ENCODE measurements at regions not wholly inside any gene's neighbourhood (a gene's known extent, or its start where the extent isn't known, plus 50 kb on each side); places are given as distances from the start of the nearest gene placed in this dataset.
A peak's percentile ranks its signal among the peaks of the same experiment; 100 is the strongest.

DNA sequence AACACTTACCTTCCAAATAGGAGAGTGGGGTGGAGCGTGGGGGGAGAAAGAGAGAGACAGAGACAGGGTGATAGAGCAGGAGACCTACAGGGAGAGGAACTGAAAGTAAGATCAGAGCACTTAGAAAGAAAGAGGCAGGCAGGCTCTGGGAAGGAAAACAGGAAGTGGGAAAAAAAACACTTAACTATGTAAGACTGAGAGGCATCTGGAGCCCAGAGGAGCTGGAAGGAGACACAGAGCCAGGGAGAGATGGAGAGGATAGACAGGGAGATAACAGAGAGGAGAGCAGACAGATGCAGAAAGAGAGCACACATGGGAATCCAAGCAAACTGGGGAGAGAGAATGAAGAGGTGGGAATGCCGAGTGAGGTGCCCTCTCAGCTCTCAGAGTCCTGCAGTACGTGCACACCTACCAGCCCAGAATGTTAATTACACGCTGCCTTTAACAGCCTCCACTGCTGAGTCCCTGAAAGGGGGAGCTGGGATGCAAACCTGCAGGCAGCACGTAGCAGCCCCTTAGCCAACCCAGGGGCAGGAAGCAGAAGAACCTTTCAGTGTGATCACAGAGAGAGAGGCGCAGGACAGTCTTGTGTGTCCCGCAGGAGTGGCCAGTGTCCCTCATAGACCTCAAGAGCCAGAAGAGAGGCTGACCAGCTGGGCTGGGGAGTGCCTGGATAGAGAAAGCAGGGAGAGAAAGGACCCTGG, 132.7 kb upstream of the LRFN2 start:
- ATAC-seq (ENCODE audit: low FRiP score), result no peak
- no peak for DNase-seq (ENCODE audit: low spot score)
- no peak for TF ChIP-seq CTCF (IDR thresholded peaks at IDR 0.05)

GRCh38 chr6:40718401-40718800, 131.2 kb upstream of the LRFN2 start:
- no peak for DNase-seq (ENCODE audit: low spot score)
- no peak for ATAC-seq (ENCODE audit: low FRiP score)
- no peak for TF ChIP-seq CTCF (IDR thresholded peaks at IDR 0.05)

DNA sequence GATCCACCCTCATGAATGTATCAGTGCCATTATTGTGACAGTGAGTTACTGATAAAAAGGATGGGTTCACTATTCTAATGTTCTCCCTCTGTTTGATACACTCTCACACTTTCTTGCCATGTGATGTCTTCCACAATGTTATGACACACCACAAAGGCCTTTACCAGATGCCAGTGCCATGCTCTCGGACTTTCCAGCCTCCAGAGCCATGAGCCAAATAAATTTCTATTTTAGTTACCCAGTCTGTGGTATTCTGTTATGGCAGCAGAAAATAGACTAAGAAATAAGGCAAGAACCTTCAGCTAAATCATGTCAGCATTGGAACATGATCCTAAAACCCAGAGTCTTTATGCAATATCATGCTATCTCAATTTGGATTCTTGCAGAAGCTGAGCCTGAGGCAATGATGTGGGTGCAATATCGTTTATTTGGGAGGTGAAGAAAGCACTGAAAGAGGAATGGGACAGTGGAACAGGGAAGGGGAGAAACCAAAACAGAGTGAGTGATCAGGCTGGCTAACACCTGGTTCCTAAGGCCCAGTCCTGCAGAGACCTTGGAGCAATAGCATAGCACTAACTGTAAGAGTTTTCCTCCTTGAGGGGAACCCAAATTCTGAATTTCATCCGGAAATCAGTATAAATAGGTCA, 130.4 kb upstream of the LRFN2 start:
- DNase-seq (ENCODE audit: low spot score) (no peak), ATAC-seq (ENCODE audit: low FRiP score) (no peak)
- TF ChIP-seq CTCF (IDR thresholded peaks at IDR 0.05), result no peak

GRCh38 chr6:40715570-40716403, 128.6 kb upstream of the LRFN2 start:
- ATAC-seq (ENCODE audit: low FRiP score), result no peak
- no peak for TF ChIP-seq CTCF (IDR thresholded peaks at IDR 0.05)

GRCh38 chr6:40714576-40715564, 127.7 kb upstream of the LRFN2 start:
- DNase-seq (ENCODE audit: low spot score) (no peak), ATAC-seq (ENCODE audit: low FRiP score) (peak; percentile 15)
- no peak for TF ChIP-seq CTCF (IDR thresholded peaks at IDR 0.05)

More at GRCh38 chr6:40715570-40716403, 128.6 kb upstream of the LRFN2 start:
- DNase-seq (ENCODE audit: low spot score), result no peak

GRCh38 chr6:40714143-40714542, 127.0 kb upstream of the LRFN2 start:
- ATAC-seq (ENCODE audit: low FRiP score), result no peak
- no peak for DNase-seq (ENCODE audit: low spot score)

More at GRCh38 chr6:40714143-40714542, 127.0 kb upstream of the LRFN2 start:
- TF ChIP-seq CTCF (IDR thresholded peaks at IDR 0.05), result no peak

Data from omental fat pad (tissue), 3 donors.